Thoracic aorta (tissue), 2 donors: ENCODE measurements at regions not wholly inside any gene's neighbourhood (a gene's known extent, or its start where the extent isn't known, plus 50 kb on each side); places are given as distances from the start of the nearest gene placed in this dataset.

Source experiments
- ATAC-seq: fragments of 150-250 bp; one replicate; pipeline ENCODE4 v1.8.0; 2017; ENCODE audit warnings: low read depth; ENCODE audit not compliant: insufficient number of reproducible peaks, low FRiP score
- DNase-seq: peaks from one replicate; pipeline ENCODE4 v3.0.0-alpha.2; 2020; ENCODE audit warnings: low spot score
- H3K27ac ChIP-seq, 2 donors: fragments of 200-600 bp; sonication (generic); 1 replicate in 1 of 2; 2 replicates in 1 of 2; pipeline ENCODE4 v1.5.1; 2016; ENCODE audit warnings: mild to moderate bottlenecking in 2 of 2, moderate library complexity in 2 of 2
- H3K27me3 ChIP-seq: fragments of 200-600 bp; sonication (generic); replicated peaks from 2 replicates; pipeline ENCODE4 v1.6.0; 2016; ENCODE audit warnings: mild to moderate bottlenecking; ENCODE audit not compliant: insufficient read depth
- H3K36me3 ChIP-seq: fragments of 200-600 bp; sonication (generic); one replicate; pipeline ENCODE4 v1.5.1; 2016
- H3K4me1 ChIP-seq, 2 donors: fragments of 200-600 bp; sonication (generic); 1 replicate in 1 of 2; 2 replicates in 1 of 2; pipeline versions ENCODE4 v1.5.1 to v1.6.0; 2016; ENCODE audit warnings: low read depth in 2 of 2, mild to moderate bottlenecking in 1 of 2; ENCODE audit not compliant: control insufficient read depth in 1 of 2
- H3K4me3 ChIP-seq: fragments of 200-600 bp; sonication (generic); 2 replicates; pipeline ENCODE4 v1.5.1; 2016; ENCODE audit warnings: mild to moderate bottlenecking
- H3K9me3 ChIP-seq: fragments of 200-600 bp; sonication (generic); 2 replicates; pipeline ENCODE4 v1.5.1; 2016
- CTCF ChIP-seq: fragments of 200-600 bp; sonication (generic); IDR thresholded peaks from one replicate; pipeline ENCODE4 v1.5.1; 2019; ENCODE audit warnings: antibody characterized with exemption

- TF ChIP-seq CTCF, result no peak
- Histone ChIP-seq H3K36me3 (no peaks in the 10 kb centered on the region), H3K27ac (no peak overlapping the region), H3K27me3 (no peaks in the 10 kb centered on the region), H3K4me3 (no peak overlapping the region), H3K4me1 (peaks cover 0 to 11% of the 10 kb centered on the region in 2 donors), H3K9me3 (no peaks in the 10 kb centered on the region)
- DNase-seq, result no peak
- ATAC-seq, result no peak
Measured at GRCh38 chr22:27679176-27679575, 122.4 kb downstream of the MN1 start.

GRCh38 chr22:27679693-27680488, 121.7 kb downstream of the MN1 start:
- Histone ChIP-seq H3K36me3 (no peaks in the 10 kb centered on the region), H3K27ac (no peak overlapping the region), H3K4me1 (peaks cover 0 to 10% of the 10 kb centered on the region in 2 donors), H3K4me3 (no peak overlapping the region), H3K9me3 (no peaks in the 10 kb centered on the region), H3K27me3 (no peaks in the 10 kb centered on the region)
- no peak for TF ChIP-seq CTCF
- ATAC-seq, result no peak
- DNase-seq, result no peak

DNA sequence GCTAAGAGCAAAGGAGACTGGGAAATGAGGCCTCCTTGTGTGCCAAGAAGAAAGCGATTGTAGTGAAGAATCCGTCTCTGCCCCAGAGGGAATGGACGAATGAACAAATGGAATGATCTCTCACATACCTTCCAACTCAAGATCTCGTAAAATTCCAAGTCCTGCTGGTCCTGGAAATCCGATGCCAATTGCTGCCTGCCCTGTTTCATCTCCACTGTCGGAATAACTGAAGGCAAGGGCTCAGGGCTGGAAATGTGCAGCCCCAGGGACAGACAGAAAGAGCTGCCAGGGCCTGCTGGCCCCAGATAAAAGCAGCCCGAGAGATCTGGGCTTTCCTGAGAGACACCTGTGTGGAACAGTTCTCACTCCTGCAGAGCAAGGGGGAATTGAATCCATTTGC, 120.9 kb downstream of the MN1 start:
- no peak for ATAC-seq

GRCh38 chr22:27681037-27681436, 120.5 kb downstream of the MN1 start:
- Histone ChIP-seq H3K4me3 (no peak overlapping the region), H3K27ac (no peak overlapping the region), H3K27me3 (no peaks in the 10 kb centered on the region), H3K4me1 (peaks cover under 1 to 21% of the 10 kb centered on the region in 2 donors), H3K9me3 (no peaks in the 10 kb centered on the region), H3K36me3 (no peaks in the 10 kb centered on the region)
- no peak for ATAC-seq
- no peak for TF ChIP-seq CTCF
- DNase-seq, result no peak

More for the DNA sequence above, 120.9 kb downstream of the MN1 start:
- no peak for TF ChIP-seq CTCF
- no peaks in the 10 kb centered on the region for H3K27me3 ChIP-seq
- no peaks in the 10 kb centered on the region for H3K36me3 ChIP-seq
- no peak overlapping the region for H3K4me3 ChIP-seq
- no peak for DNase-seq
- H3K4me1 ChIP-seq, result peaks cover 0 to 17% of the 10 kb centered on the region in 2 donors
- no peak overlapping the region for H3K27ac ChIP-seq
- H3K9me3 ChIP-seq, result no peaks in the 10 kb centered on the region

- H3K36me3 ChIP-seq, result no peaks in the 10 kb centered on the region
- no peak overlapping the region for H3K4me3 ChIP-seq
- H3K27me3 ChIP-seq, result no peaks in the 10 kb centered on the region
- no peaks in the 10 kb centered on the region for H3K9me3 ChIP-seq
- DNase-seq, result no peak
- no peak overlapping the region for H3K27ac ChIP-seq
- TF ChIP-seq CTCF, result no peak
- ATAC-seq, result no peak
- peaks cover 4 to 25% of the 10 kb centered on the region in 2 donors for H3K4me1 ChIP-seq
Measured at GRCh38 chr22:27682437-27682836, 119.1 kb downstream of the MN1 start.
